HL-60 (cell line): ENCODE measurements at regions not wholly inside any gene's neighbourhood (a gene's known extent, or its start where the extent isn't known, plus 50 kb on each side); places are given as distances from the start of the nearest gene placed in this dataset.

ENCODE experiments used
- REST ChIP-seq: IDR thresholded peaks from 2 replicates; pipeline ENCODE4 v1.6.1; 2012; ENCODE audit warnings: low read depth; ENCODE audit not compliant: insufficient replicate concordance
- TF ChIP-seq, protein P1 (sequence below): IDR thresholded peaks from one replicate; pipeline ENCODE4 v1.5.1; 2011; ENCODE audit warnings: low read length, control low read depth, inconsistent platforms; ENCODE audit not compliant: insufficient read depth

- TF ChIP-seq REST, result no peak
- TF ChIP-seq, protein P1, sequence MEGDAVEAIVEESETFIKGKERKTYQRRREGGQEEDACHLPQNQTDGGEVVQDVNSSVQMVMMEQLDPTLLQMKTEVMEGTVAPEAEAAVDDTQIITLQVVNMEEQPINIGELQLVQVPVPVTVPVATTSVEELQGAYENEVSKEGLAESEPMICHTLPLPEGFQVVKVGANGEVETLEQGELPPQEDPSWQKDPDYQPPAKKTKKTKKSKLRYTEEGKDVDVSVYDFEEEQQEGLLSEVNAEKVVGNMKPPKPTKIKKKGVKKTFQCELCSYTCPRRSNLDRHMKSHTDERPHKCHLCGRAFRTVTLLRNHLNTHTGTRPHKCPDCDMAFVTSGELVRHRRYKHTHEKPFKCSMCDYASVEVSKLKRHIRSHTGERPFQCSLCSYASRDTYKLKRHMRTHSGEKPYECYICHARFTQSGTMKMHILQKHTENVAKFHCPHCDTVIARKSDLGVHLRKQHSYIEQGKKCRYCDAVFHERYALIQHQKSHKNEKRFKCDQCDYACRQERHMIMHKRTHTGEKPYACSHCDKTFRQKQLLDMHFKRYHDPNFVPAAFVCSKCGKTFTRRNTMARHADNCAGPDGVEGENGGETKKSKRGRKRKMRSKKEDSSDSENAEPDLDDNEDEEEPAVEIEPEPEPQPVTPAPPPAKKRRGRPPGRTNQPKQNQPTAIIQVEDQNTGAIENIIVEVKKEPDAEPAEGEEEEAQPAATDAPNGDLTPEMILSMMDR, result no peak
Observed at GRCh38 chr20:7415427-7415826, 524.8 kb downstream of the HAO1 start.
